ENCODE measurements at regions not wholly inside any gene's neighbourhood (a gene's known extent, or its start where the extent isn't known, plus 50 kb on each side); places are given as distances from the start of the nearest gene placed in this dataset.

DNA sequence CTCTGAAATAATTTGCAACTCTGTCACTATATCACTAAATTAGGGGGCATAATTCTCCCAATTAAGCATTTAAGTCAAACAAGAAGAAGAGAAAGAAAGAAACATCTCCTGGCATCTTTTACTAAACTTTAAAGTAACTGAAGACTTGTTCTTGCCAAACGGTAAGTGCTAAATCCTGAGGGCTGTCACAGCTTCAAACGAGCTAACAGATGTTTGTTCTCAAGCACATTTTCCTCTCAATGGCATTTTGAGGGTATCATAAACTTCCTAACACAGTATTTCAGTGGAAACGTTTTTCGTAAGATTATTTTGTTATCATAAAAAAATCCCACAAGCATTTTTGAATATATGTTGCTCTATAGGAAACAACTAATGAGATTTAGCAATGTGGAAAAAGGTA is 169.5 kb upstream of the TAS2R1 start:
- POLR2A ChIA-PET: no interaction called here
- no peak for DNase-seq (ENCODE audit: extremely low spot score)
- CTCF ChIA-PET: no interaction called here
- TF ChIP-seq SUZ12 (IDR thresholded peaks at IDR 0.05): no peak
- no peak for TF ChIP-seq CTBP1 (IDR thresholded peaks at IDR 0.05; ENCODE audit: borderline replicate concordance)
- no peak for TF ChIP-seq FOXA1 (IDR thresholded peaks at IDR 0.05)
- no peak for TF ChIP-seq ELF4 (IDR thresholded peaks at IDR 0.05)
- TF ChIP-seq, protein P1, sequence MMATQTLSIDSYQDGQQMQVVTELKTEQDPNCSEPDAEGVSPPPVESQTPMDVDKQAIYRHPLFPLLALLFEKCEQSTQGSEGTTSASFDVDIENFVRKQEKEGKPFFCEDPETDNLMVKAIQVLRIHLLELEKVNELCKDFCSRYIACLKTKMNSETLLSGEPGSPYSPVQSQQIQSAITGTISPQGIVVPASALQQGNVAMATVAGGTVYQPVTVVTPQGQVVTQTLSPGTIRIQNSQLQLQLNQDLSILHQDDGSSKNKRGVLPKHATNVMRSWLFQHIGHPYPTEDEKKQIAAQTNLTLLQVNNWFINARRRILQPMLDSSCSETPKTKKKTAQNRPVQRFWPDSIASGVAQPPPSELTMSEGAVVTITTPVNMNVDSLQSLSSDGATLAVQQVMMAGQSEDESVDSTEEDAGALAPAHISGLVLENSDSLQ (IDR thresholded peaks at IDR 0.05): no peak
- TF ChIP-seq HDGF (IDR thresholded peaks at IDR 0.05; ENCODE audit: borderline replicate concordance): no peak

DNA sequence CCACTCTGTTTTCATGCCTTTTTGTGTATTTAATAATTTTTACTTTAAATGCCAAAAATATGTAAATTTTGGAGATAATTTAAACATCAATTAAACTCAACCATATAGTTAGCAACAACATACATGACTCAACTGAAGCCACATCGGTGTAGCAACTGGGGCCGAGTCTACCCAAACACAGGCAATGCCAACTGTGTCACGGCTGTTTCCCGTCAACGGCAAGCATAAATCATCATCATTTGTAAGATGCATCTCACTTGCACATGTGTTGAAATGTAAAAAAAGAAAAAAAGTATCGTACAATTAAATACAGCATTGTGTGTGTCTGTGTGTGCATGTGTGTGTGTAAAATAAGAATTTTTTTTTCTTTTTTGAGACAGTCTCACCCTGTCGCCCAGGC is 160.1 kb upstream of the TAS2R1 start:
- TF ChIP-seq HDGF (IDR thresholded peaks at IDR 0.05; ENCODE audit: borderline replicate concordance) (no peak), L3MBTL2 (conservative IDR thresholded peaks at IDR 0.05) (no peak), FOXA1 (IDR thresholded peaks at IDR 0.05) (no peak)
- ChIA-PET POLR2A (no interaction called here), CTCF (no interaction called here)
- DNase-seq (ENCODE audit: extremely low spot score): no peak

DNA sequence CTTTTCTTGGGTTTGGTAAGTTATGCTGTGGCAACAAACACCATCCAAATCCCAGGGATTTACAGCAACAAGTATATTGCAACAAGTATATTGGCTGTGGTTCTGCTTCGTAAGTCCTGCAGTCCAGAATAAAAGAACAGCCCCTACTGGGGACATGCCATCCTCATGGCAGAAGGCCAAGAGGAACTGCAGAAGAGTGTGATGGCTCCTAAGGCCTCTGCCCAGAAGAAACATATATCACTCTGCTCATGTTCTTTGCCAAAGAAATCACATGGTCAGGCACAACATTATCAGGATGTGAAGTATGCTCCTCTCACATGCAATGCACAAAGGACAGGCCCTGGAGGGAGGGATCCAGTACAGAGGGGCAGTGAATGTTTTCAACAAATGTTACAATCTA is 159.6 kb upstream of the TAS2R1 start:
- CTCF ChIA-PET: no interaction called here
- POLR2A ChIA-PET: no interaction called here
- DNase-seq (ENCODE audit: extremely low spot score): no peak
- TF ChIP-seq L3MBTL2 (conservative IDR thresholded peaks at IDR 0.05): no peak
- TF ChIP-seq FOXM1 (IDR thresholded peaks at IDR 0.05; ENCODE audit: borderline replicate concordance): no peak
- TF ChIP-seq, protein P1 (IDR thresholded peaks at IDR 0.05): no peak
- no peak for TF ChIP-seq SP1 (IDR thresholded peaks at IDR 0.05)
- no peak for TF ChIP-seq NFRKB (IDR thresholded peaks at IDR 0.05)
- TF ChIP-seq ZNF384 (IDR thresholded peaks at IDR 0.05): no peak
- no peak for TF ChIP-seq BHLHE40 (IDR thresholded peaks at IDR 0.05; ENCODE audit: borderline replicate concordance)
- no peak for TF ChIP-seq LEF1 (IDR thresholded peaks at IDR 0.05; ENCODE audit: borderline replicate concordance)
- TF ChIP-seq CTBP1 (IDR thresholded peaks at IDR 0.05; ENCODE audit: borderline replicate concordance): no peak
- TF ChIP-seq SUZ12 (IDR thresholded peaks at IDR 0.05): no peak
- TF ChIP-seq ARNT (IDR thresholded peaks at IDR 0.05): no peak
- TF ChIP-seq ELF4 (IDR thresholded peaks at IDR 0.05): no peak
- TF ChIP-seq HDGF (IDR thresholded peaks at IDR 0.05; ENCODE audit: borderline replicate concordance): no peak
- TF ChIP-seq FOXA1 (IDR thresholded peaks at IDR 0.05): no peak
- TF ChIP-seq FOXK2 (IDR thresholded peaks at IDR 0.05): no peak
- no peak for TF ChIP-seq TARDBP (IDR thresholded peaks at IDR 0.05)

DNA sequence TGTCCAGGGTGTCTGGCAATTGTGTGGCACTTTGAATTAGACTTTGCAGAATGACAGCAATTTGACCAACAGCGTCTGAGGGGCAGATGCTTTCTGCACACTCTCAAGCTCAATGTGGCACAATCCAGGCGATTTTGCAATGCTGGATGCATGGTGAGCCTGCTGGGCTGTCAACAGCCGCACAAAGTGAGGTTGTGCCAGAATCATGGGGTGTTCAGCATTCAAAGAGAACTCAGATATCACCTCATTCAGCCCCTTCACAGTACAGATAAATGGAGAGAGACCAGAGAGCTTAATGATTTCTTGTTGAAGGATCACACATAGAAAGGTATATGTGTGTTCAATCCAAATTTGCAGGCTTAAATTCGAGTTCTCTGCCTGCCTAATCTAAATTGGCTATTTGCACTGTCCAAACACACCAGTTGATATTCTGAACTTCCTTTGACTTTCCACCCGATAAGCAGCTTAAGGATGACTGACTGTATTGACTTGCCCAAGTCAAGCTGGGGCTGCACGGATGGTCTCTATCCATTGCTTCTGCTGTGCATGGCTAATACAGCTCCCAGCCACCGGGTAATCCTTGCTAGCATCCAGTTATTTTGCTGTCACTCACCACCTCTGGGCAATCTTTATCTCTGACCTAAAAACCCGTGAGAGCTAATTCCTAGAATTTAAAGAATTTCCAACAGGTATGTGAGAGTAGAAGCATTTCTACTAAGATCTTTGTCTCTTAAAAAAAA is 157.9 kb upstream of the TAS2R1 start:
- no peak for DNase-seq (ENCODE audit: extremely low spot score)
- TF ChIP-seq ZNF384 (IDR thresholded peaks at IDR 0.05) (no peak), FOXM1 (IDR thresholded peaks at IDR 0.05; ENCODE audit: borderline replicate concordance) (no peak), L3MBTL2 (conservative IDR thresholded peaks at IDR 0.05) (no peak), TARDBP (IDR thresholded peaks at IDR 0.05) (no peak), LEF1 (IDR thresholded peaks at IDR 0.05; ENCODE audit: borderline replicate concordance) (no peak), BHLHE40 (IDR thresholded peaks at IDR 0.05; ENCODE audit: borderline replicate concordance) (no peak), SP1 (IDR thresholded peaks at IDR 0.05) (no peak)
- ChIA-PET CTCF (no interaction called here), POLR2A (no interaction called here)

DNA sequence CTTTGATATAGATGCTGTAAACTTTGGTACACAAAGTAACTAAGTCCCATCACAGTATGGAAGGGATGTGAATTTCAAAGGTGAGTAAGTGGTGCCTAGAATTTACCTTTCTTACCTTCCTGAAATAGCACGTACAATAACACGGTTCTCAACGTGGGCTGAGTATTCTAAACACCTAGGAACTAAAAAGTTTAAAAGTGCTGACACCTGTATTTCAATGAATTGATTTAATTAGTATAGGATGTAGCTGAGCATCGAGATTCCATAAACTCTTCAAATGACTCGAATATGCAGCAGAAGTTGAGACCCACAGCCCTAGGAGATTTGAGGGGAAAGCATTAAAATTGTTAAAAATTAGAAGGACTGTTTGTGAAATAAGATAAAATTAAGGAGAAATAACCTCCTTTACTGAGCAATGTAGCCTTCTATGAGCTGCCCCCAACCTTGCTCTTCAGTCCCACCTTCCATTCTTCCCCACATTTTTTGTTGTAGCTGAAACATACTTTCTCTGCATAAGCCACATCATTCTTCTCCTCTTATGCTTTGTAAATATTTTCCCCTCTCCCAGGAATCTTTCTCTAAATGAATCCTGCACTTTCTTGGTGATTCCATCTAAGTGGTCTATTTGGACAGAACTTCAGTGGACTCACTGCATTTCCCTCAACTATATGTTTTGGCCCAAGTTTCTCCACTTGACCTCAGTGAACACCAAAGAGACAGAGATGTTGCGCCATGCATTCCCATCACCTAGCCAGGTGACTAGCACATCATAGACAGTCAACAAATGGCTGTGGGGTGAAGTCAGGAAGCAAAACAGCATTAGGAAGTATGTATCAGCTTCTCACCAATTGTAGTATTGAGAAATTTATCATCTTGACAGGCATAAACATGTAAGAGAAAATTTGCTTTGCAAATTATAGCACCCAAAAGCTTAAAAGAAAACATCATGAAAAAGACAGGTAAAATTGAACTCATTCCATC is 156.5 kb upstream of the TAS2R1 start:
- ChIA-PET POLR2A (no interaction called here), CTCF (no interaction called here)
- DNase-seq (ENCODE audit: extremely low spot score): no peak
- TF ChIP-seq LEF1 (IDR thresholded peaks at IDR 0.05; ENCODE audit: borderline replicate concordance): no peak
- TF ChIP-seq SP1 (IDR thresholded peaks at IDR 0.05): no peak

DNA sequence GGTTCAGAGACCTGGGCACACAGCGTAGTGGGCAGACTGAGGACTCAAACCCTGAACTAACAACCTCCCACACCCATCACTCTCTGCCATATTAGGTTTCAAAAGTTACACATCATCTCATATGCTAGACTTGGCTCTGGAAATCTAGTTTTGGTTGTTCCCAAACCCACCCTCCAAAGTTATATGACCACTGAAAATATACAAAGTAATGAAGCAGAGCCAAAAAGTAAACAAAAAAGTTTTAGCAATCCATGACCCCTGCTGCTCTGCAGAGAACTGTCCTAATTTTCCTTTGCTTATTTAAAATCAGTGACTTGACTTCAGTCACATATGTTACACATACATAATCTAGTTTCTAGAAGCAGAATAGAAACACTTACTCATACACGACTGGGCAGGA is 155.6 kb upstream of the TAS2R1 start:
- ChIA-PET CTCF (no interaction called here), POLR2A (no interaction called here)
- TF ChIP-seq HDGF (IDR thresholded peaks at IDR 0.05; ENCODE audit: borderline replicate concordance) (no peak), LEF1 (IDR thresholded peaks at IDR 0.05; ENCODE audit: borderline replicate concordance) (no peak), BHLHE40 (IDR thresholded peaks at IDR 0.05; ENCODE audit: borderline replicate concordance) (no peak), FOXK2 (IDR thresholded peaks at IDR 0.05) (no peak), L3MBTL2 (conservative IDR thresholded peaks at IDR 0.05) (no peak), CTBP1 (IDR thresholded peaks at IDR 0.05; ENCODE audit: borderline replicate concordance) (no peak), NFRKB (IDR thresholded peaks at IDR 0.05) (no peak), SP1 (IDR thresholded peaks at IDR 0.05) (no peak), TARDBP (IDR thresholded peaks at IDR 0.05) (no peak), SUZ12 (IDR thresholded peaks at IDR 0.05) (no peak), ARNT (IDR thresholded peaks at IDR 0.05) (no peak)
- DNase-seq (ENCODE audit: extremely low spot score): no peak

DNA sequence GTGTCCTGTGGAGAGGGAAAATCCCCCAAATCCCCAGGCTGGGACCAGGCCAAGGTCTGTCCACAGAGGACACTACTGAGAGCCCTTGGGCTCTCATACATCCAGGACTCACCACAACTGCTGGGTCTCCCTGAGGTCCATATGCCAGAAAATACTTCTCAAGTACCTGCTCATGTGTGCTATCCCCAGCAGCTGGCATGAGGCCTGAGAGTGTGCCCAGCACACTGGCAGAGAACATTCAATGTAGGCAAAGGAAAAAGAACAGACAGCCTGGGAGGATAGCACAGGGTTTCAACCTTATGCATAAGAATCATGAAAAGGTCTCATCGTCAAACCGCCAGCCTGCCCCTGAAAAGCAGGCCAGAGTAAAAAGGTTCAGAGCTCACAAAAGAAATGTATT is 154.1 kb upstream of the TAS2R1 start:
- TF ChIP-seq SUZ12 (IDR thresholded peaks at IDR 0.05): no peak
- TF ChIP-seq LEF1 (IDR thresholded peaks at IDR 0.05; ENCODE audit: borderline replicate concordance): no peak
- TF ChIP-seq TARDBP (IDR thresholded peaks at IDR 0.05): no peak
- no peak for TF ChIP-seq ELF4 (IDR thresholded peaks at IDR 0.05)
- no peak for TF ChIP-seq NFRKB (IDR thresholded peaks at IDR 0.05)
- TF ChIP-seq, protein P1 (IDR thresholded peaks at IDR 0.05): no peak
- no peak for TF ChIP-seq FOXA1 (IDR thresholded peaks at IDR 0.05)
- TF ChIP-seq BHLHE40 (IDR thresholded peaks at IDR 0.05; ENCODE audit: borderline replicate concordance): no peak
- no peak for TF ChIP-seq CTBP1 (IDR thresholded peaks at IDR 0.05; ENCODE audit: borderline replicate concordance)
- no peak for TF ChIP-seq FOXM1 (IDR thresholded peaks at IDR 0.05; ENCODE audit: borderline replicate concordance)
- TF ChIP-seq ZNF384 (IDR thresholded peaks at IDR 0.05): no peak
- TF ChIP-seq L3MBTL2 (conservative IDR thresholded peaks at IDR 0.05): no peak
- TF ChIP-seq HDGF (IDR thresholded peaks at IDR 0.05; ENCODE audit: borderline replicate concordance): no peak
- TF ChIP-seq ARNT (IDR thresholded peaks at IDR 0.05): no peak
- no peak for TF ChIP-seq SP1 (IDR thresholded peaks at IDR 0.05)
- no peak for TF ChIP-seq FOXK2 (IDR thresholded peaks at IDR 0.05)
- POLR2A ChIA-PET: no interaction called here
- CTCF ChIA-PET: no interaction called here
- DNase-seq (ENCODE audit: extremely low spot score): no peak
